Endothelial cell of umbilical vein (primary cell): ENCODE measurements at regions not wholly inside any gene's neighbourhood (a gene's known extent, or its start where the extent isn't known, plus 50 kb on each side); places are given as distances from the start of the nearest gene placed in this dataset.

Experiments used
- BruUV-seq: library from RNA; stranded (reverse); fragments of 400-500 nt; replicated peaks from 2 replicates; lab custom pipeline; 2021; lab: Mats Ljungman, UMichigan
- CTCF ChIA-PET: fragments of 300-600, 350-600 bp; sonication (Branson Sonifier 250); formaldehyde crosslinking; loops from one replicate; lab custom pipeline; 2021; ENCODE audit warnings: antibody characterized with exemption, inconsistent platforms; lab: Charles Lee
- POLR2A ChIA-PET: fragments of 300-600, 350-600 bp; sonication (Branson Sonifier 250); formaldehyde crosslinking; loops from one replicate; lab custom pipeline; 2021; ENCODE audit warnings: antibody characterized with exemption, inconsistent platforms; lab: Charles Lee
- DNase-seq: peaks from one replicate; pipeline ENCODE4 v3.0.0-alpha.2; 2011; ENCODE audit warnings: low read depth, low spot score
- FAIRE-seq: peaks from 2 replicates; lab custom pipeline; 2011; peaks lifted over from hg19 to GRCh38; lab: Jason Lieb, UNC
- H2AFZ ChIP-seq: 2 replicates; pipeline ENCODE4 v1.6.0; 2012; ENCODE audit warnings: low read depth, low read length, control low read depth, inconsistent platforms
- H3K27ac ChIP-seq: 2 replicates; pipeline ENCODE4 v1.5.1; 2011; ENCODE audit warnings: low read depth, mild to moderate bottlenecking, control low read depth, low read length, moderate library complexity; ENCODE audit not compliant: insufficient read depth
- H3K27me3 ChIP-seq, 2 experiments: 2 replicates each; pipeline versions ENCODE4 v1.6.0 to v1.6.1; 2011; ENCODE audit warnings: low read length in 2 of 2, mixed read lengths in 1 of 2; ENCODE audit not compliant: control insufficient read depth in 2 of 2, insufficient read depth in 2 of 2
- H3K36me3 ChIP-seq, 2 experiments: 2 replicates in 1 of 2; 3 replicates in 1 of 2; pipeline ENCODE4 v1.5.1; 2011; ENCODE audit warnings: low read length in 2 of 2, mild to moderate bottlenecking in 1 of 2, moderate library complexity in 1 of 2; ENCODE audit not compliant: control insufficient read depth in 2 of 2, insufficient read depth in 2 of 2; ENCODE audit errors: extremely low read depth in 1 of 2
- H3K4me1 ChIP-seq: 3 replicates; pipeline ENCODE4 v1.5.1; 2011; ENCODE audit warnings: mild to moderate bottlenecking, low read length; ENCODE audit not compliant: control insufficient read depth, insufficient read depth; ENCODE audit errors: extremely low read depth
- H3K4me2 ChIP-seq: 2 replicates; pipeline ENCODE4 v1.6.1; 2011; ENCODE audit warnings: low read length, control low read depth, mixed read lengths; ENCODE audit not compliant: insufficient read depth
- H3K4me3 ChIP-seq, 3 experiments: fragments of 200-600 bp in 1 of 3; sonication (generic), shearing (Covaris generic) in 1 of 3; replicated peaks in 1 of 3; 2 replicates each; pipeline ENCODE4 v1.5.1; 2011 to 2016; ENCODE audit warnings: control low read depth in 3 of 3, low read length in 3 of 3, mild to moderate bottlenecking in 2 of 3, inconsistent platforms in 1 of 3, low read depth in 1 of 3, moderate library complexity in 1 of 3; ENCODE audit not compliant: insufficient read depth in 1 of 3
- H3K79me2 ChIP-seq: 2 replicates; pipeline ENCODE4 v1.6.0; 2012; ENCODE audit warnings: low read length, inconsistent platforms; ENCODE audit not compliant: control insufficient read depth, insufficient read depth
- H3K9ac ChIP-seq: replicated peaks from 2 replicates; pipeline ENCODE3; 2011; ENCODE audit warnings: low read length, control low read depth; ENCODE audit not compliant: insufficient read depth; ENCODE audit errors: extremely low read depth
- H3K9me1 ChIP-seq: replicated peaks from 3 replicates; pipeline ENCODE4 v1.6.0; 2011; ENCODE audit warnings: mild to moderate bottlenecking, low read length; ENCODE audit not compliant: control insufficient read depth, insufficient read depth; ENCODE audit errors: extremely low read depth
- H3K9me3 ChIP-seq: replicated peaks from 2 replicates; pipeline ENCODE4 v1.5.1; 2012; ENCODE audit warnings: low read length, inconsistent platforms; ENCODE audit not compliant: control insufficient read depth, insufficient read depth
- H4K20me1 ChIP-seq: replicated peaks from 2 replicates; pipeline ENCODE3; 2011; ENCODE audit warnings: mild to moderate bottlenecking, low read length; ENCODE audit not compliant: control insufficient read depth, insufficient read depth; ENCODE audit errors: extremely low read depth
- CTCF ChIP-seq, 2 donors: IDR thresholded peaks; 1 replicate in 1 of 2; 2 replicates in 1 of 2; pipeline ENCODE4 v1.5.1; 2011; ENCODE audit warnings: low read length in 2 of 2, mild to moderate bottlenecking in 2 of 2, moderate library complexity in 2 of 2, control low read depth in 1 of 2, inconsistent platforms in 1 of 2, low read depth in 1 of 2; ENCODE audit not compliant: insufficient read depth in 1 of 2; ENCODE audit errors: extremely low read depth in 1 of 2
- EZH2 ChIP-seq: IDR thresholded peaks from 2 replicates; pipeline ENCODE4 v1.6.1; 2012; ENCODE audit warnings: borderline replicate concordance, low read depth, mild to moderate bottlenecking, moderate library complexity, low read length, inconsistent platforms; ENCODE audit not compliant: severe bottlenecking
- FOS ChIP-seq: IDR thresholded peaks from 2 replicates; pipeline ENCODE4 v1.6.1; 2011; ENCODE audit warnings: mild to moderate bottlenecking, low read length, moderate library complexity, borderline replicate concordance; ENCODE audit not compliant: insufficient read depth
- GATA2 ChIP-seq: IDR thresholded peaks from 2 replicates; pipeline ENCODE4 v1.7.0; 2011; ENCODE audit warnings: low read depth, mild to moderate bottlenecking, moderate library complexity, mixed read lengths, low read length; ENCODE audit not compliant: insufficient read length, insufficient read depth
- JUN ChIP-seq: IDR thresholded peaks from 2 replicates; pipeline ENCODE4 v1.6.1; 2011; ENCODE audit warnings: borderline replicate concordance, low read depth; ENCODE audit not compliant: insufficient read length, insufficient read depth
- MAX ChIP-seq: IDR thresholded peaks from 2 replicates; pipeline ENCODE4 v1.6.1; 2011; ENCODE audit not compliant: insufficient read depth, insufficient read length
- MYC ChIP-seq: IDR thresholded peaks from one replicate; pipeline ENCODE4 v1.6.1; 2011; ENCODE audit warnings: mild to moderate bottlenecking, low read depth, low read length
- POLR2A ChIP-seq: IDR thresholded peaks from 2 replicates; pipeline ENCODE4 v1.6.1; 2012; ENCODE audit warnings: low read depth, mild to moderate bottlenecking, control low read depth, low read length
- POLR2AphosphoS5 ChIP-seq: IDR thresholded peaks from 2 replicates; pipeline ENCODE4 v1.6.1; 2012; ENCODE audit warnings: low read depth, mild to moderate bottlenecking, control low read depth, low read length, moderate library complexity; ENCODE audit not compliant: insufficient read depth
- dilution Hi-C: fragments of 300-500 bp; cut with MboI; formaldehyde crosslinking; loops from one replicate; pipeline ENCODE4 v1.15.0; 2019; ENCODE audit warnings: low sequenced_read_pairs; ENCODE audit not compliant: extremely low pct_ligation_motif_present
- intact Hi-C: fragments of 100-400 bp; cut with micrococcal nuclease; formaldehyde crosslinking; loops from one replicate; pipeline ENCODE4 v1.10.0; 2022

DNA sequence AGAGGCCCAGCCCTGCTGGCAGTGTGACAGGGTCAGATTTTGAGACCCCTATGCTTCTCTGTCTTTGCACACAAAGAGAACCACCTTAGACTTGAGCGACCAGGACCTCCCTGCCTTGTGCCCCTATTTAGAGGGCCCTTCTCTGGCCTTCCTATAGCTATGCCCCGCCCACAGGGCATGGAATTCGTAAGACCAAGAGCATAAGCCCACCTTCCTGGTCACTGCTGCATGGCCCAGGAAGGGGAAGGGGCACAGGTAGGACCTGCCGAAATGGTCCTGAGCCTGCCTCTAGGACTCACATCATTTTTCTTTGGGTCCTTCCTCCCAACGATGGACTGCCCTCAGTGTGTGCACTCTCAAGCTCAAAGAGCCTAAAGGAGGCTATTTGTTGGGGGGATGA is 65.1 kb upstream of the SRSF6 start:
- no peak overlapping the region for H3K4me3 ChIP-seq
- ChIA-PET POLR2A (no interaction called here), CTCF (interaction anchor here (1.5 kb wide), 1 partner anchor 17 kb away, joined by 4 read pairs; no protein-coding TSS in a partner anchor)
- H3K27ac ChIP-seq: no peak overlapping the region
- no TSS peak for BruUV-seq
- intact Hi-C loops (no loop called here), dilution Hi-C loops (no loop called here)
- H3K9me3 ChIP-seq: no peaks in the 10 kb centered on the region
- no peaks in the 10 kb centered on the region for H3K79me2 ChIP-seq
- no peak overlapping the region for H2AFZ ChIP-seq
- H3K27me3 ChIP-seq: no peaks in the 10 kb centered on the region
- H3K4me1 ChIP-seq: no peaks in the 10 kb centered on the region
- FAIRE-seq (no peak), DNase-seq (no peak)
- H3K9ac ChIP-seq: no peak overlapping the region
- no peaks in the 10 kb centered on the region for H3K36me3 ChIP-seq
- TF ChIP-seq POLR2A: no peak
- no peak for TF ChIP-seq EZH2
- no peak for TF ChIP-seq MAX
- TF ChIP-seq FOS: no peak
- TF ChIP-seq JUN: no peak
- TF ChIP-seq GATA2: no peak
- no peak for TF ChIP-seq CTCF (IDR thresholded peaks at IDR 0.05; ENCODE audit: extremely low read depth in 1 of 2, insufficient read depth in 1 of 2, low read depth in 1 of 2, low read length in 2 of 2)
- no peak for TF ChIP-seq POLR2AphosphoS5
- TF ChIP-seq MYC: no peak
- H3K4me2 ChIP-seq: no peak overlapping the region
- no peaks in the 10 kb centered on the region for H4K20me1 ChIP-seq
- no peaks in the 10 kb centered on the region for H3K9me1 ChIP-seq
